ENCODE measurements at regions not wholly inside any gene's neighbourhood (a gene's known extent, or its start where the extent isn't known, plus 50 kb on each side); places are given as distances from the start of the nearest gene placed in this dataset.

DNA sequence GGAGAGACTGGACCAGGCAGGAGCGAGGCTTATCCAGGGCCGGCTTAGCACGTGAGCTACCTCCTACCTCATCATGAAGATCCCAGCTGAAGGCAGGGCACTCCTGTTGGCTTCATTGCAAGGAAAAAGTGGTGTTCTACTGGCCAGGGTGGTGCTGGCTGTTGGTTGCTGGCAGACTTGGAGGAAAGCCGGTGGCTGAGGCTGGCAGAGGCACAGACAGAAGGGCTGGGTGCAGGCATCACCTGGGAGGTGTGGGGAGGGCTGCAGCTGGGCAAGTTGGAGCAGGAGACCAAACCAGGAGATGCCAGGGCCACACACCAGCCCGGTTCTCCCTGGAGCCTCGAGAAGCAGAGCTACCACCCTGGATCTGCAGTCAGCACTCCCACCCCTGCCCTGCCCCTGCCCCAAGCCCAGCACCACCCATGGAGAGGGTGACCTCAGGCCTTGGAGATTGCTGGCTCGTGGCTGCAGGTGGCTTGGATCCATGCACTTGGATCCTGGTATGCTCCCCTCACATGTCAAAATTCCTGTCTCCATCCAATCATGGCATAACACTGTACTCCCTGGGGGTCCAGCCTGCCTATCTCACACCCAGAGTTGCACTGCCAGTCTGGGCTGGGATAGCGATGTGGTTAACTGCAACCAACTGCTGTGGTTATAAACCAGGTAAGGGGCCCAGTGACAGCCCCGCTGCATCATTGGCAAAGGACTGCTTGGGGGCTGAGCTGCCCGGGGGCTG is 49.7 kb downstream of the GLI2 start:
- no peak for DNase-seq (ENCODE audit: low spot score)
- TF ChIP-seq, protein P1, sequence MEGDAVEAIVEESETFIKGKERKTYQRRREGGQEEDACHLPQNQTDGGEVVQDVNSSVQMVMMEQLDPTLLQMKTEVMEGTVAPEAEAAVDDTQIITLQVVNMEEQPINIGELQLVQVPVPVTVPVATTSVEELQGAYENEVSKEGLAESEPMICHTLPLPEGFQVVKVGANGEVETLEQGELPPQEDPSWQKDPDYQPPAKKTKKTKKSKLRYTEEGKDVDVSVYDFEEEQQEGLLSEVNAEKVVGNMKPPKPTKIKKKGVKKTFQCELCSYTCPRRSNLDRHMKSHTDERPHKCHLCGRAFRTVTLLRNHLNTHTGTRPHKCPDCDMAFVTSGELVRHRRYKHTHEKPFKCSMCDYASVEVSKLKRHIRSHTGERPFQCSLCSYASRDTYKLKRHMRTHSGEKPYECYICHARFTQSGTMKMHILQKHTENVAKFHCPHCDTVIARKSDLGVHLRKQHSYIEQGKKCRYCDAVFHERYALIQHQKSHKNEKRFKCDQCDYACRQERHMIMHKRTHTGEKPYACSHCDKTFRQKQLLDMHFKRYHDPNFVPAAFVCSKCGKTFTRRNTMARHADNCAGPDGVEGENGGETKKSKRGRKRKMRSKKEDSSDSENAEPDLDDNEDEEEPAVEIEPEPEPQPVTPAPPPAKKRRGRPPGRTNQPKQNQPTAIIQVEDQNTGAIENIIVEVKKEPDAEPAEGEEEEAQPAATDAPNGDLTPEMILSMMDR (IDR thresholded peaks at IDR 0.05; ENCODE audit: extremely low read depth, missing control alignments), result no peak

DNA sequence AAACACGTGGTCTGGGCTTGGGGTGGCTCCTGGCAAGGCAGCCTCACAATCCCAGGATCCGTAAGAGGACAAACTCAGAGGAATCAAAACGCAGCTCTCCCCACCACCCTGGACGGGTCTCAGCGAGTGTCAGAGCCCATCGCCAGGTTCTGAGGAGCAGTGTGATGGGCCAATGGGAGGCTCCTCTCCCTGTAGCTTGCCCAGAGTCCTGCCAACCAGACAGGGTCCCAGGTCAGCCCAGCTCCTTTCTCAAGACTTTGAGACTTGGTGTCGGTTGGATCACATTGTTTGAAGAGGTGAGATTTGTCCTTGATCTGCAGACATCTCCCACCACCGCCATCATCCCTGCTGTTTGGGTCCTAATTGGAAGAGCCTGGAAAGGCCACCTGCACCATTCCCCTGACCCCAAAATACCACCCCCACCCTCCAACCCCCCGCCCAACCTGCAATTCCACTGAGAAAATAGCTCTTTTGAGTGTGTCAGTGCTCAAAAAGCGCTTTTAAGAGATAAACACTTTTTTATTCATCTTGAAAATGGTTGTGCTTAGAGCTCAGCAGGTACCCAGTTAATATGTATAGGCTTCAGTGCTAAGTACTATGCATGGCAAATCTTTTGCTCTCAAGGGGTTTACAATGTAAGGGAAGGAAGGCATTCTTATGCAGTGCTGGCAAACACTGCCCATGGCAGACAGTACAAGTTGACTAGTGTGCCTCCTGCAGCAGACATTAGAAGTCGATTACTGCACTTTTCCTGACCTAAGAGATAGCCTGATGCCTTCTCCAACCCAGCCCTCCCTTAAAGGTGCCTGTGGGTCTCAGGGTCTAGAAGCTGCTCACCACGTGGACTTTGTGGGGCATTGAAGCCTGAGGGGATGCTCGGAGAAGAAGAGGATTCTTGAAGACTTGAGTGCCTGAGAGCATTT is 50.6 kb downstream of the GLI2 start:
- TF ChIP-seq, protein P1 (IDR thresholded peaks at IDR 0.05; ENCODE audit: extremely low read depth, missing control alignments), result no peak

DNA sequence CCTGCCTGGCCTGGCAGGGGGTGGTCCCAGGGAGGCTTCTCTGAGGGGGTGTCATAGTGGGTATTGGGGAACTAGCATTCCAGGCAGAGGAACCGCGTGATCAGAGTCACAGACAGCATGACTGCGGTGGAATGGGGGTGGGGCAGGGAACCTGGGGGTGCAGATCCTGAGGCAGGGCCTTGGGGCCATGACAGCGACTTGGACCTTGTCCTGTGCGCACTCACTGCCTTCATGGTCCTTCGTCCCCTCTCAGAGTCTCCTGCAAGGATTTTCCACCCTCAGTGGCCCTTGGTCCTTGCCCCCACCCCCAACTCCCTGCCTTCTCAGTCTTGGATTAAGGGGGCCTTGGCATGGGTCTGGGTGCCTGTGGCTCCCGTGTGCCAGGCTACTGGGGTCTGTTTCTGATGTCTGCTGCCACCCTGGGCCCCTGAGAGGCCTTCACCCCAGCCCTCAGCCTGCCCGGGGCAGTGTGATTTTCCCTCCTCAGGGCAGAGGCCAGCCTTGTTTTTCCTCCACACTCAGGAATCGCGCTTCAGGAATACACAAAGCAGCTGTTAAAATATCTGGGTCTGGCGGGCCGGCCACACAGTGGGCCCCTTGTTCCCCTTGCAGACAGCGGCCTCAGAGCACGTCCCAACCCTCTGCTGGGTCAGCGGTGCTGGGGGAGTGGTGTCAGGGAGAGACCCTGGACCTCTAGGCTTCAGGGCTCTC is 51.6 kb downstream of the GLI2 start:
- DNase-seq (ENCODE audit: low spot score), result no peak
- TF ChIP-seq, protein P1 (IDR thresholded peaks at IDR 0.05; ENCODE audit: extremely low read depth, missing control alignments), result no peak

More for the DNA sequence above, 50.6 kb downstream of the GLI2 start:
- no peak for DNase-seq (ENCODE audit: low spot score)

DNA sequence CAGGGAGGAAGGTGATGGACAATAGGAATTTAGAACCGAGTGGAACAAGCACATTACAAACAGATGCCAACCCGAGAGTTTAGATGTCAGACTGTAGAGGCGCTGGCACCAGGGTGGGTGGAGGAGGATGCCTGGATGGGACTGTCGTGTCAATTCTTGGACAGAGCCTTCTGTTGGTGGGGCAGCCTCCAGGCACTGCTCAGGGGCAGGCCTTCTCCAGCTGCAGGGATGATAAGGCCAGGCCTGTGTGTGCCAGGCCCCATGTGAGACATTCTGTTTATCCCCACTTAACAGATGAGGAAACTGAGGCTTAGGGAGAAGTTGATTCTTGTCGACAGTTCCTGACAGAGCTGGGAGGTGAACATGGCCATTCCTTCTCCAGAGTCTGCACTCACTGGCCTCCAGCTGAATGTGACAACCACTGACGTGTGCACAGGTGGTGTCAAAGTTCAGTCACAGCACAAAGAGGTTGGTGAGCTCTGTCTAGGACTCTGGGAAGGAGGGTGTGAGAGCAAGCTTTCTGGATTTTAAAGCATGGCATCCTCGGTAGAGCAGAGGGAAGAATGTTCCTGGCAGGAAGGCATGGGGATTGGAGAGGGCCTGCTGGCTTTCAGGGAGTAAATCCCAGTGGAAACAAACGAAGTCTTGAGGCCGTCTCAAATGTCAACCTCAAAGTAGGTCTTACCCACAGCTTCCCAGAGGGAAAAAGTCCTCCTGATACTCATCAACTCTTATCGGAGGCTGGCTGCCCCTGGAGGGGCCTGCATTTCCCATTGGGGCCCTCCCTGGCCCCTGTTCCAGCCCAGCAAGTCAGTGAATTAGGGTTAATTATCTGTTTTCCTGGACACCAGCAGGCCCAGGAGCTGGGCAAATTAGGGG is 52.4 kb downstream of the GLI2 start:
- TF ChIP-seq, protein P1 (IDR thresholded peaks at IDR 0.05; ENCODE audit: extremely low read depth, missing control alignments), result no peak
- no peak for DNase-seq (ENCODE audit: low spot score)

DNA sequence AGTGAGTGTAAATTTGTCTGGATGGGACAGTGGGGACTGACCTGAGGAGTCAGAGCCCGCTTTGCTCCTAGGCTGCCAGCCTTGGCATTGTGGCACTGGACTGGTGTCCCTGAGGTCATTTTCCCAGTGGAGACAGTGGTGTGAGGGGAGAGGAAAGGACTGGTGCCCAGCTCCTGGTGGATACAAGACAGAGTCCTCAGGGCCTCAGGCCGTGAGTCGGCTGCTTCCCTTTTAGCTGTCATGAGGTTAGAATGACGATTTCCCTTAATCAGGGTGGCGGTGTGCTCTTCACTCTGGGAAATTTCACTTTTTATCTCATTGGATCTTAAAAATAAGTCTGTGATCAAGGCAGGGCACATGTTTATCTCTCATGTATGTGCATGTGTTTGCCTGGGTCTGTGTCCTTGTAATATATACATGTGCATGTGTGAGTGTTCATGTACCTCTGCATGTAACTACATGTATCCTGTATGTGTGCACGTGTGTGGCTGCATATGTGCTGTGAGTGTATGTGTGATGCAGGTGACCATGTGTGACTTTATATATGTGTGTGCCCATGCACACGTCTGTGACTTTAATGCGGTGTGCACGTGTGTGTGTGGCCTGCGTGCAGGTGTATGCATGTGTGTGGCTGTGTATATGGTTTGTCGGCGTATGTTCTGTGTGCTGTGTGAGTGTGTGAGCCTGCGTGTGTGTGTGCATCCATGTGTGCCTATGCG is 55.7 kb downstream of the GLI2 start:
- no peak for DNase-seq (ENCODE audit: low spot score)
- TF ChIP-seq, protein P1 (IDR thresholded peaks at IDR 0.05; ENCODE audit: extremely low read depth, missing control alignments), result no peak

DNA sequence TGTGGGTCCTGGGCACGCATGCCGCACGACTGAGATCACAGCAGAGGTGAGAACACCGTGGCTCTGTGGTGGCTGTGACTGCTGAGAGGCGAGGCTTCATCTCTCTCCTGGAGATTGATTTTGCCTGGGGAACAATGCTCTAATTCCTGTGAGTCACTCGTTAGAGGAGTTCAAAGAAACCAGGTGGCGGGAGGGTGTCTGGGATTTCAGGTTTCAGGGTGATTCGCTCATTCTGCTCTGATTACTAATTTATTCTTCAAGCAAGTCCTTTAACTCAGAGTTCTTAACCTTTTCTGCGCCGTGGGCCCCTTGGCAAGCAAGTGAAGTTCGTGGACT is 56.3 kb downstream of the GLI2 start:
- TF ChIP-seq, protein P1 (IDR thresholded peaks at IDR 0.05; ENCODE audit: extremely low read depth, missing control alignments), result no peak
- DNase-seq (ENCODE audit: low spot score), result no peak

Data from GM20000 (cell line).